Esophagus squamous epithelium (tissue), 5 donors: ENCODE measurements at regions not wholly inside any gene's neighbourhood (a gene's known extent, or its start where the extent isn't known, plus 50 kb on each side); places are given as distances from the start of the nearest gene placed in this dataset.

Experiments used
- DNase-seq: peaks from one replicate; lab custom pipeline; 2025; lab: John Stamatoyannopoulos, UW
- H3K27ac ChIP-seq, 4 donors: fragments of 200-600 bp; sonication (generic); one replicate each; pipeline ENCODE4 v1.5.1; 2016 to 2019; ENCODE audit warnings: mild to moderate bottlenecking in 1 of 4
- H3K27me3 ChIP-seq, 4 donors: fragments of 200-600 bp; sonication (generic); 1 replicate in 3 of 4; 2 replicates in 1 of 4; pipeline versions ENCODE4 v1.5.1 to v1.6.0; 2017 to 2021; ENCODE audit warnings: antibody characterized with exemption in 1 of 4
- H3K36me3 ChIP-seq, 3 donors: fragments of 200-600 bp; sonication (generic); one replicate each; pipeline ENCODE4 v1.5.1; 2016 to 2019
- H3K4me1 ChIP-seq, 3 donors: fragments of 200-600 bp; sonication (generic); one replicate each; pipeline ENCODE4 v1.5.1; 2017 to 2019
- H3K4me3 ChIP-seq, 4 donors: fragments of 200-600 bp; sonication (generic); 1 replicate in 3 of 4; 2 replicates in 1 of 4; pipeline ENCODE4 v1.5.1; 2016 to 2019; ENCODE audit warnings: mild to moderate bottlenecking in 2 of 4, moderate library complexity in 1 of 4
- H3K9me3 ChIP-seq, 3 donors: fragments of 200-600 bp; sonication (generic); one replicate each; pipeline ENCODE4 v1.5.1; 2016 to 2019
- CTCF ChIP-seq, 6 experiments: fragments of 450-650 bp in 4 of 6; fragments of 200-600 bp in 2 of 6; sonication (generic) in 2 of 6; IDR thresholded peaks; one replicate each; pipeline ENCODE4 v1.5.1; 2016 to 2019; ENCODE audit warnings: antibody characterized with exemption in 6 of 6, mild to moderate bottlenecking in 4 of 6, moderate library complexity in 4 of 6
- POLR2A ChIP-seq, 4 donors: fragments of 450-650 bp; IDR thresholded peaks; one replicate each; pipeline ENCODE4 v1.6.1; 2017; ENCODE audit warnings: antibody characterized with exemption in 4 of 4, mild to moderate bottlenecking in 4 of 4, moderate library complexity in 3 of 4
- WGBS, 2 donors: methylation state at CpG; one replicate each; pipeline ENCODE4 v1.1.5; 2018; 5-methylcytosine and 5-hydroxymethylcytosine counted together
- intact Hi-C: fragments of 100-400 bp; cut with DNase I; formaldehyde crosslinking; loops from one replicate; pipeline ENCODE4 v1.15.0; 2022
- donor health status: DM: yes; HTN: yes; CAD: no.

GRCh38 chr3:72308641-72309040 is 523.7 kb upstream of the PROK2 start:
- intact Hi-C loops: no loop called here
- Histone ChIP-seq H3K27ac (no peak overlapping the region), H3K27me3 (peaks cover 0 to 18% (median 0%) of the 10 kb centered on the region in 4 donors), H3K36me3 (no peaks in the 10 kb centered on the region), H3K4me3 (no peak overlapping the region), H3K9me3 (no peaks in the 10 kb centered on the region), H3K4me1 (peaks cover 0 to 43% (median 5%) of the 10 kb centered on the region in 3 donors)
- DNase-seq: no peak
- 84 to 96% methylated on average over 2 of the region's 2 CpGs for WGBS, 2 donors
- TF ChIP-seq POLR2A (IDR thresholded peaks at IDR 0.05) (no peak), CTCF (IDR thresholded peaks at IDR 0.05) (no peak)

- peaks cover 0 to 18% (median 0%) of the 10 kb centered on the region in 4 donors for H3K27me3 ChIP-seq
- TF ChIP-seq POLR2A (IDR thresholded peaks at IDR 0.05) (no peak), CTCF (IDR thresholded peaks at IDR 0.05) (no peak)
- intact Hi-C loops: no loop called here
- no peaks in the 10 kb centered on the region for H3K9me3 ChIP-seq
- peaks cover 0 to 45% (median 5%) of the 10 kb centered on the region in 3 donors for H3K4me1 ChIP-seq
- H3K4me3 ChIP-seq: no peak overlapping the region
- H3K27ac ChIP-seq: no peak overlapping the region
- H3K36me3 ChIP-seq: no peaks in the 10 kb centered on the region
- no peak for DNase-seq
- 85 to 90% methylated on average over 7 of the region's 7 CpGs for WGBS, 2 donors
Measured at GRCh38 chr3:72307438-72308115, 522.6 kb upstream of the PROK2 start.

- no peaks in the 10 kb centered on the region for H3K9me3 ChIP-seq
- WGBS, 2 donors: 51 to 52% methylated on average over 2 to 3 of the region's 9 CpGs
- intact Hi-C loops: no loop called here
- peaks cover 0 to 18% (median 0%) of the 10 kb centered on the region in 4 donors for H3K27me3 ChIP-seq
- no peak for DNase-seq
- H3K4me1 ChIP-seq: peaks cover 0 to 46% (median 5%) of the 10 kb centered on the region in 3 donors
- H3K36me3 ChIP-seq: no peaks in the 10 kb centered on the region
- TF ChIP-seq POLR2A (IDR thresholded peaks at IDR 0.05): no peak
- peak in 1 of 6 experiments; percentile 5 for TF ChIP-seq CTCF (IDR thresholded peaks at IDR 0.05)
- H3K27ac ChIP-seq: no peak overlapping the region
- no peak overlapping the region for H3K4me3 ChIP-seq
Measured at GRCh38 chr3:72306800-72307341, 521.9 kb upstream of the PROK2 start.

- Histone ChIP-seq H3K27ac (peak overlapping the region in 1 of 4 donors; percentile 39), H3K36me3 (no peaks in the 10 kb centered on the region), H3K4me1 (peaks cover 0 to 42% (median 0%) of the 10 kb centered on the region in 3 donors), H3K27me3 (peaks cover 0 to 18% (median 0%) of the 10 kb centered on the region in 4 donors), H3K9me3 (no peaks in the 10 kb centered on the region), H3K4me3 (no peak overlapping the region)
- DNase-seq: no peak
- 0 to 36% methylated on average over 1 to 6 of the region's 7 CpGs for WGBS, 2 donors
- intact Hi-C loops: no loop called here
- no peak for TF ChIP-seq CTCF (IDR thresholded peaks at IDR 0.05)
- no peak for TF ChIP-seq POLR2A (IDR thresholded peaks at IDR 0.05)
Measured at GRCh38 chr3:72303926-72304325, 519.0 kb upstream of the PROK2 start.

- no peak for TF ChIP-seq CTCF (IDR thresholded peaks at IDR 0.05)
- no peak for TF ChIP-seq POLR2A (IDR thresholded peaks at IDR 0.05)
- DNase-seq: no peak
- Histone ChIP-seq H3K4me3 (no peak overlapping the region), H3K27ac (no peak overlapping the region), H3K4me1 (peaks cover 0 to 52% (median 10%) of the 10 kb centered on the region in 3 donors), H3K36me3 (no peaks in the 10 kb centered on the region), H3K27me3 (peaks cover 0 to 18% (median 0%) of the 10 kb centered on the region in 4 donors), H3K9me3 (no peaks in the 10 kb centered on the region)
- intact Hi-C loops: no loop called here
- WGBS, 2 donors: 49 to 50% methylated on average over 5 of the region's 8 CpGs
Measured at GRCh38 chr3:72301779-72302178, 516.8 kb upstream of the PROK2 start.
